ENCODE measurements at regions not wholly inside any gene's neighbourhood (a gene's known extent, or its start where the extent isn't known, plus 50 kb on each side); places are given as distances from the start of the nearest gene placed in this dataset.

- DNase-seq (ENCODE audit: low read depth, low spot score) = peak; percentile 29
These were observed 170.7 kb downstream of the UBE3A start for GRCh38 chr15:25268166-25268565.

More at GRCh38 chr15:25268166-25268565, 170.7 kb downstream of the UBE3A start:
- H3K4me3 ChIP-seq (ENCODE audit: low read length) = no peak overlapping the region

All from Jurkat, Clone E6-1 (cell line).